Spinal cord (tissue), 9 donors: ENCODE measurements at regions not wholly inside any gene's neighbourhood (a gene's known extent, or its start where the extent isn't known, plus 50 kb on each side); places are given as distances from the start of the nearest gene placed in this dataset.
A peak's percentile ranks its signal among the peaks of the same experiment; 100 is the strongest.

Experiments
- DNase-seq, 6 donors: peaks; one replicate each; pipeline versions ENCODE4 v3.0.0 to v3.0.0-alpha.2; 2013 to 2015; ENCODE audit warnings: low spot score in 6 of 6, low read depth in 4 of 6
- H3K27ac ChIP-seq: one replicate; pipeline ENCODE4 v1.5.1; 2013; ENCODE audit warnings: low read depth, low read length, control low read depth
- H3K27me3 ChIP-seq: one replicate; pipeline ENCODE4 v1.6.1; 2013; ENCODE audit warnings: low read length; ENCODE audit not compliant: control insufficient read depth, insufficient read depth
- H3K36me3 ChIP-seq: one replicate; pipeline ENCODE4 v1.6.1; 2013; ENCODE audit warnings: low read length; ENCODE audit not compliant: control insufficient read depth, insufficient read depth
- H3K4me1 ChIP-seq: one replicate; pipeline ENCODE4 v1.6.1; 2013; ENCODE audit warnings: low read length; ENCODE audit not compliant: control insufficient read depth, insufficient read depth
- H3K4me3 ChIP-seq: one replicate; pipeline ENCODE4 v1.5.1; 2013; ENCODE audit warnings: low read depth, low read length, control low read depth
- H3K9me3 ChIP-seq: one replicate; pipeline ENCODE4 v1.6.1; 2013; ENCODE audit warnings: low read length; ENCODE audit not compliant: control insufficient read depth, insufficient read depth
- WGBS: methylation state at CpG from one replicate; pipeline ENCODE4 v1.1.5; 2013; ENCODE audit warnings: missing lambda C conversion rate; ENCODE audit not compliant: insufficient coverage; 5-methylcytosine and 5-hydroxymethylcytosine counted together
- donor health status: healthy.

DNA sequence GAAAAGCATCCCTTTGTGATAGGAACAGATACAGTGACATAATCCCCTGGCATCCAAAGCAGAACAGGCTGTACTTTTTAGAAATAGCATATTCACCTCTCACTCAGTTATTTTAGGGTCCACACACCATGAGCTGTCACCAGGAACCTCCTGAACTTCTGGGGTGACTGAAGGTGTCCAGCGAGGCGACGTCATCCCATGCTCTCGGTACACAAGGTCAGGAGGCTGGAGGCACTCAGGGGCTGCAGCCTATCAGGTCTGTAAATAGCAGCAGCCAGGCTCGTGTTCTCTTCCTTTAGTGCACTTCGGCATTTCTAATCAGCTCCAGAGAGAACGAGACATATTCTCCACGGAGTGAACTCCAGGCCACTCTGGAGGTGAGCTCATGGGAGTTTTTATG lies 98.3 kb downstream of the GATA6 start:
- DNase-seq, result no peak
- Histone ChIP-seq H3K9me3 (no peaks in the 10 kb centered on the region), H3K4me1 (no peaks in the 10 kb centered on the region), H3K4me3 (no peak overlapping the region), H3K27ac (no peak overlapping the region), H3K27me3 (no peaks in the 10 kb centered on the region), H3K36me3 (no peaks in the 10 kb centered on the region)
- 77% methylated on average over 5 of the region's 8 CpGs for WGBS

- H3K9me3 ChIP-seq, result no peaks in the 10 kb centered on the region
- no peak overlapping the region for H3K4me3 ChIP-seq
- 79% methylated on average over 2 of the region's 2 CpGs for WGBS
- no peaks in the 10 kb centered on the region for H3K4me1 ChIP-seq
- no peaks in the 10 kb centered on the region for H3K27me3 ChIP-seq
- no peak for DNase-seq
- no peak overlapping the region for H3K27ac ChIP-seq
- no peaks in the 10 kb centered on the region for H3K36me3 ChIP-seq
Observed at GRCh38 chr18:22267225-22267624, 97.8 kb downstream of the GATA6 start.

- Histone ChIP-seq H3K36me3 (no peaks in the 10 kb centered on the region), H3K9me3 (no peaks in the 10 kb centered on the region), H3K27ac (no peak overlapping the region), H3K4me3 (no peak overlapping the region), H3K4me1 (no peaks in the 10 kb centered on the region), H3K27me3 (no peaks in the 10 kb centered on the region)
- no peak for DNase-seq
- 83% methylated on average over 1 of the region's 4 CpGs for whole genome bisulfite sequencing
Observed at GRCh38 chr18:22265838-22266237, 96.4 kb downstream of the GATA6 start.

DNA sequence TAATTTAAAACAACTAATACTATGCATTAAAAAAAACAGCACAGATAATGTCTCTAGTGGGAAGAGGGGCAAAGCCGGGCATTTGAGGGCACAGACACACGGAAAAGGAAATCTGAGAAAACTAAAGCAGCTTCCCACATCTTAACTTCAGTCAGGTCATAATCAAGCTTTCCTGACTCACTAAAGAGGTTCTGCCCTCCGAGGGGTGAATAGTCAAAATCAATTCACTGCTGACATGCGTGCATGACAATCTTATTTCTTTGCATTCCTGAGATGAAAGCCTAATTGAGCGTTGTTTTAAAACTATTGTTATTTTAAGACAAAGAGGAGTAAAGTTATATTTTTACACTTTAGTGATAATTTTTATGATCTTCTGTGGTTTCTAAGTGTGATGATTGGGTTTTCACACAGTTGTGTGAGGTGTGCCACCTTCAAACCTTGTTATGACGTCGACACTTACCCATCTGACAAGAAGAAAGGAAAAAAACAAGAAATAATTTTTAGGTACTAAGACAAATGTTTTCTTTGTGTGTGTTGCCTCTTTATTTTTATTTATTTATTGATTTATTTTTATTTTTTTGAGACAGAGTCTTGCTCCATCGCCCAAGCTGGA lies 90.9 kb downstream of the GATA6 start:
- Histone ChIP-seq H3K36me3 (no peaks in the 10 kb centered on the region), H3K27ac (no peak overlapping the region), H3K27me3 (no peaks in the 10 kb centered on the region), H3K4me3 (no peak overlapping the region), H3K9me3 (no peaks in the 10 kb centered on the region), H3K4me1 (no peaks in the 10 kb centered on the region)
- WGBS, result 100% methylated on average over 1 of the region's 8 CpGs
- DNase-seq, result no peak

DNA sequence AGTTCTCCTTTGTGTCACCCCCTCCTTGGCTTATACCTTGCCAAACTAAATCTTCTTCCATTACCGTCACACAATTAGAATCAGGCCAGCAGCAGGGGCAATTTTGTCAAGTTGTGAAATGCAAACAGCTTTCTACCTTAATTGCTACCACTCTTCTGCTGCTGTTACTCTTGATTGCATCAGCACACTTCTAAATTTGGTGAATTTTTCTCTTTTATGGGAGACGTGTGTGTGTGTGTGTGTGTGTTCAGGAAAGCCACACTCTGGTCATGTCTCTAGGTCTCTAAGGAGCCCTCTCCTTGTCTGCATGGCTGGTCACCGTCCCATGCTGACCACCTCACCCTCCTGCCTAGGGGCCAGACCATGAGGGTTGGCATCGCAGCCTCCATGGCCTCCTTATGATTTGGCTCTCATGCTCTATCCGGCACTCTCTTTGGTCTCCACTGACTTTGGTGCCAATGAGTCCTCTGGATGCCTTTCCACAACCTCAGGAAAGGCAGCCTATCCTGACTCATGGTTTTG lies 87.7 kb downstream of the GATA6 start:
- no peaks in the 10 kb centered on the region for H3K4me1 ChIP-seq
- no peaks in the 10 kb centered on the region for H3K36me3 ChIP-seq
- no peaks in the 10 kb centered on the region for H3K27me3 ChIP-seq
- DNase-seq, result no peak
- H3K9me3 ChIP-seq, result no peaks in the 10 kb centered on the region
- 100% methylated on average over 4 of the region's 5 CpGs for WGBS
- no peak overlapping the region for H3K27ac ChIP-seq
- H3K4me3 ChIP-seq, result no peak overlapping the region

GRCh38 chr18:22254088-22254487 lies 84.7 kb downstream of the GATA6 start:
- 61% methylated on average over 7 of the region's 11 CpGs for WGBS
- Histone ChIP-seq H3K27me3 (no peaks in the 10 kb centered on the region), H3K9me3 (no peaks in the 10 kb centered on the region), H3K36me3 (no peaks in the 10 kb centered on the region), H3K4me1 (no peaks in the 10 kb centered on the region), H3K27ac (peak overlapping the region; percentile 25), H3K4me3 (no peak overlapping the region)
- no peak for DNase-seq

GRCh38 chr18:22253676-22254075 lies 84.3 kb downstream of the GATA6 start:
- no peaks in the 10 kb centered on the region for H3K9me3 ChIP-seq
- peak overlapping the region; percentile 25 for H3K27ac ChIP-seq
- H3K4me1 ChIP-seq, result no peaks in the 10 kb centered on the region
- H3K4me3 ChIP-seq, result no peak overlapping the region
- H3K36me3 ChIP-seq, result no peaks in the 10 kb centered on the region
- peak in 1 of 6 donors; percentile 6 for DNase-seq
- 52% methylated on average over 2 of the region's 9 CpGs for WGBS
- H3K27me3 ChIP-seq, result no peaks in the 10 kb centered on the region

DNA sequence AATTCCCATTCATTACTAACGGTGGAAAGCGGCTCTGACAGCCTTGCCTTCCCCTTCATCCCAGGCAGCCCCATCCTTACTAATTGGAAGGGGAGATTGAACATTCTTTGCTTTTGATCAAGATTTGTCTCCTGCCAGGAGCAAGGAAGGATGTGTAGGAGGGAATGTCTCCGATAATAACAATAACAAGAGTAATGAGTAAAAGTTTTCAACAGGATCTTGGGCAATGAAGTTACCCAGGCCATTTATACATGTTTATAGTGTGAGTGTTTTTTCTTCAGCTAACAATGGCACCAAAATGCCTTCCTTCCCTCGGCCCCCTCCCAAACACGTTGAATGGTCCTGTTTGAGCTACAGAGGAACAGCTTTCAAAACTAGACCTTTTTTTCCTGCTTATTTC lies 83.8 kb downstream of the GATA6 start:
- no peak for DNase-seq
- Histone ChIP-seq H3K4me3 (no peak overlapping the region), H3K36me3 (no peaks in the 10 kb centered on the region), H3K4me1 (no peaks in the 10 kb centered on the region), H3K9me3 (no peaks in the 10 kb centered on the region), H3K27ac (no peak overlapping the region), H3K27me3 (no peaks in the 10 kb centered on the region)
- WGBS, result no CpG with 5 or more reads among the region's 5 CpGs
